Neural progenitor cell (in vitro differentiated cells): ENCODE measurements at regions not wholly inside any gene's neighbourhood (a gene's known extent, or its start where the extent isn't known, plus 50 kb on each side); places are given as distances from the start of the nearest gene placed in this dataset.

ENCODE experiments used
- DNase-seq: peaks from one replicate; pipeline ENCODE4 v3.0.0-alpha.2; 2016; ENCODE audit warnings: low spot score
- H2AFZ ChIP-seq: fragments of 200-600 bp; sonication (generic); replicated peaks from 2 replicates; pipeline ENCODE4 v1.6.1; 2016; ENCODE audit warnings: antibody characterized with exemption
- H3F3A ChIP-seq: fragments of 200-600 bp; sonication (generic); 2 replicates; pipeline ENCODE4 v1.6.1; 2016; ENCODE audit warnings: antibody characterized with exemption, low read depth
- H3K27ac ChIP-seq: fragments of 200-600 bp; sonication (generic); 2 replicates; pipeline ENCODE4 v1.5.1; 2016; ENCODE audit warnings: mild to moderate bottlenecking
- H3K27me3 ChIP-seq: fragments of 200-600 bp; sonication (generic); 2 replicates; pipeline ENCODE4 v1.6.1; 2016; ENCODE audit warnings: mild to moderate bottlenecking, moderate library complexity
- H3K36me3 ChIP-seq: fragments of 200-600 bp; sonication (generic); 2 replicates; pipeline ENCODE4 v1.5.1; 2016
- H3K4me1 ChIP-seq: fragments of 200-600 bp; sonication (generic); 2 replicates; pipeline ENCODE4 v1.6.1; 2016; ENCODE audit warnings: mixed run types
- H3K4me2 ChIP-seq: fragments of 200-600 bp; sonication (generic); 2 replicates; pipeline ENCODE4 v1.6.1; 2016
- H3K4me3 ChIP-seq: fragments of 200-600 bp; sonication (generic); 2 replicates; pipeline ENCODE4 v1.5.1; 2016
- H3K79me2 ChIP-seq: fragments of 200-600 bp; sonication (generic); 2 replicates; pipeline ENCODE4 v1.6.1; 2016; ENCODE audit warnings: low read depth
- H3K9ac ChIP-seq: fragments of 200-600 bp; sonication (generic); 2 replicates; pipeline ENCODE4 v1.6.1; 2016
- H3K9me3 ChIP-seq: fragments of 200-600 bp; sonication (generic); 2 replicates; pipeline ENCODE4 v1.5.1; 2016; ENCODE audit warnings: low read depth
- H4K20me1 ChIP-seq: fragments of 200-600 bp; sonication (generic); 2 replicates; pipeline ENCODE4 v1.6.1; 2016; ENCODE audit warnings: low read depth
- H3K27ac Mint-ChIP-seq: 3 replicates; pipeline ENCODE4 v1.8.0; 2021; ENCODE audit warnings: mixed read lengths
- H3K27me3 Mint-ChIP-seq: 2 replicates; pipeline ENCODE4 v1.8.0; 2022; ENCODE audit warnings: low read depth, mild to moderate bottlenecking, inconsistent platforms, moderate library complexity, mixed read lengths; ENCODE audit not compliant: insufficient read depth
- H3K36me3 Mint-ChIP-seq: 3 replicates; pipeline ENCODE4 v1.8.0; 2021; ENCODE audit warnings: mixed read lengths
- H3K4me1 Mint-ChIP-seq: 3 replicates; pipeline ENCODE4 v1.8.0; 2021; ENCODE audit warnings: mixed read lengths
- H3K4me3 Mint-ChIP-seq: 3 replicates; pipeline ENCODE4 v1.8.0; 2021; ENCODE audit warnings: mild to moderate bottlenecking, moderate library complexity, mixed read lengths
- H3K9me3 Mint-ChIP-seq: 3 replicates; pipeline ENCODE4 v1.8.0; 2020; ENCODE audit warnings: mixed read lengths
- CTCF ChIP-seq: fragments of 200-600 bp; sonication (generic); IDR thresholded peaks from 2 replicates; pipeline ENCODE4 v1.5.1; 2017; ENCODE audit warnings: antibody characterized with exemption, mild to moderate bottlenecking
- EZH2 ChIP-seq: fragments of 200-600 bp; sonication (generic); IDR thresholded peaks from 2 replicates; pipeline ENCODE4 v1.6.1; 2017; ENCODE audit warnings: antibody characterized with exemption, mild to moderate bottlenecking, moderate library complexity
- EZH2phosphoT487 ChIP-seq: fragments of 200-600 bp; sonication (generic); IDR thresholded peaks from 2 replicates; pipeline ENCODE4 v1.6.1; 2017; ENCODE audit warnings: antibody characterized with exemption

- H3K9ac ChIP-seq: no peak overlapping the region
- H3K4me3 ChIP-seq: no peak overlapping the region
- H3K36me3 Mint-ChIP-seq: no peaks in the 10 kb centered on the region
- no peak overlapping the region for H2AFZ ChIP-seq
- no peaks in the 10 kb centered on the region for H3K36me3 ChIP-seq
- H3K9me3 Mint-ChIP-seq: peaks cover 6% of the 10 kb centered on the region
- H3K9me3 ChIP-seq: no peaks in the 10 kb centered on the region
- H3K4me2 ChIP-seq: no peak overlapping the region
- DNase-seq: no peak
- H3K4me3 Mint-ChIP-seq: no peak overlapping the region
- TF ChIP-seq EZH2 (no peak), EZH2phosphoT487 (no peak), CTCF (no peak)
- no peaks in the 10 kb centered on the region for H4K20me1 ChIP-seq
- H3K4me1 Mint-ChIP-seq: peaks cover 20% of the 10 kb centered on the region
- no peaks in the 10 kb centered on the region for H3K27me3 ChIP-seq
- no peak overlapping the region for H3K27ac Mint-ChIP-seq
- peaks cover 6% of the 10 kb centered on the region for H3K27me3 Mint-ChIP-seq
- H3K79me2 ChIP-seq: no peaks in the 10 kb centered on the region
- no peaks in the 10 kb centered on the region for H3F3A ChIP-seq
- no peak overlapping the region for H3K27ac ChIP-seq
- H3K4me1 ChIP-seq: no peaks in the 10 kb centered on the region
Measured at GRCh38 chr13:33677215-33677614, 140.7 kb upstream of the RFC3 start.

- Mint-ChIP-seq H3K27me3 (peaks cover 6% of the 10 kb centered on the region), H3K4me3 (no peak overlapping the region), H3K9me3 (peaks cover 6% of the 10 kb centered on the region), H3K4me1 (peaks cover 20% of the 10 kb centered on the region), H3K36me3 (no peaks in the 10 kb centered on the region), H3K27ac (no peak overlapping the region)
- no peak overlapping the region for H3K4me2 ChIP-seq
- no peak for DNase-seq
- H3K27ac ChIP-seq: no peak overlapping the region
- no peaks in the 10 kb centered on the region for H3K27me3 ChIP-seq
- no peak overlapping the region for H3K4me3 ChIP-seq
- TF ChIP-seq CTCF (no peak), EZH2 (no peak), EZH2phosphoT487 (no peak)
- no peaks in the 10 kb centered on the region for H3K4me1 ChIP-seq
- H4K20me1 ChIP-seq: no peaks in the 10 kb centered on the region
- H3K79me2 ChIP-seq: no peaks in the 10 kb centered on the region
- H3K9ac ChIP-seq: no peak overlapping the region
- no peaks in the 10 kb centered on the region for H3K9me3 ChIP-seq
- H3F3A ChIP-seq: no peaks in the 10 kb centered on the region
- no peaks in the 10 kb centered on the region for H3K36me3 ChIP-seq
- no peak overlapping the region for H2AFZ ChIP-seq
Measured at GRCh38 chr13:33678084-33678483, 139.9 kb upstream of the RFC3 start.

GRCh38 chr13:33678906-33679657, 138.9 kb upstream of the RFC3 start:
- H3K79me2 ChIP-seq: no peaks in the 10 kb centered on the region
- no peaks in the 10 kb centered on the region for H3K4me1 ChIP-seq
- H2AFZ ChIP-seq: peak overlapping the region; percentile 76
- H3K9me3 ChIP-seq: no peaks in the 10 kb centered on the region
- H3K9me3 Mint-ChIP-seq: peaks cover 6% of the 10 kb centered on the region
- H3K36me3 ChIP-seq: no peaks in the 10 kb centered on the region
- TF ChIP-seq EZH2: no peak
- no peak for TF ChIP-seq EZH2phosphoT487
- TF ChIP-seq CTCF: no peak
- no peaks in the 10 kb centered on the region for H3K27me3 ChIP-seq
- no peak overlapping the region for H3K27ac ChIP-seq
- DNase-seq: no peak
- H3K27ac Mint-ChIP-seq: peak overlapping the region; percentile 5
- no peak overlapping the region for H3K4me2 ChIP-seq
- H3K4me1 Mint-ChIP-seq: peaks cover 20% of the 10 kb centered on the region
- H3K27me3 Mint-ChIP-seq: peaks cover 6% of the 10 kb centered on the region
- no peak overlapping the region for H3K9ac ChIP-seq
- no peaks in the 10 kb centered on the region for H3F3A ChIP-seq
- H3K36me3 Mint-ChIP-seq: no peaks in the 10 kb centered on the region
- no peak overlapping the region for H3K4me3 Mint-ChIP-seq
- H3K4me3 ChIP-seq: no peak overlapping the region
- H4K20me1 ChIP-seq: no peaks in the 10 kb centered on the region
